HG03432 (cell line): ENCODE measurements at regions not wholly inside any gene's neighbourhood (a gene's known extent, or its start where the extent isn't known, plus 50 kb on each side); places are given as distances from the start of the nearest gene placed in this dataset.

Experiments used
- ATAC-seq: cut with Tn5 transposase; IDR thresholded peaks from one replicate; pipeline ENCODE4 v1.9.1; 2021; ENCODE audit warnings: mild to moderate bottlenecking, moderate library complexity; ENCODE audit not compliant: unreplicated experiment

GRCh38 chr18:7476386-7476785, 90.7 kb upstream of the PTPRM start:
- no peak for ATAC-seq

- ATAC-seq, result no peak
These were observed 87.4 kb upstream of the PTPRM start for GRCh38 chr18:7479756-7480155.

- ATAC-seq, result no peak
These were observed 86.2 kb upstream of the PTPRM start for GRCh38 chr18:7480879-7481278.

DNA sequence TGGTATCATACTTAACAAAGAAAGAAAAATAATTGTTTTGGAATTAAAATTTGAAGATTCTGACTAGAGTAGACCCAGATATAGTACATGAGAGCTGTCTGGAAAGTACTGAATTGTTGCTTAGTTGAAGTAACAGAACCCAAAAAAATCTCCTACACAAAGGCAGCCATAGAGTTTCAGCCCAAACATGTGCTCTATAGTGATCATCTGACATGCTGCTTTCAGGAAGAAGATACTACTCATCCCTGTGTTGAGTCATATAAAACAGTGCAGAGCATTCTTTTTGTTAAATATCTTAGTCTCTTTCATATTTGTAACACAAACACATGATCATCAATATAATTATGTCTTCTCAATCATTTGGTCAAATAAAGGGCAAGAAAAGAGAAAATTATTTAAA, 84.8 kb upstream of the PTPRM start:
- ATAC-seq, result no peak

DNA sequence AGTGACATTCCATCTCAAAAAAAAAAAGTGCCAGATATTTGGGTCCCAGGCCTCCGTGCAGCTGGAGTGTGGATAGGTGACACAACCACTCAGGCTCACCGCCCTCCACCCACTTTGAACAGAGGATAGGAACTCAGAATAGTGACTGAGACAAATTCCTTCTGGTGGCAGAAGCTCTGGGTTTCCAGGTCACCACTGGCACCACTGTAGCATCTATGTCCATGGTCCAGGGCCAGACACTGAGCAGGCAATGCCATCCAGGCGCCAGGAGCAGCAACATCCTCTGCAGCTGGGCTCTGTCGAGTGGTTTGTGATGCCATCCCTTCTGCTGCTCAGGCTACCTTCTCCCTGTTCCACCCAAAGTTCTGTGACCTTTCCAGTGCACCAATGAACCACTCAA, 81.5 kb upstream of the PTPRM start:
- no peak for ATAC-seq

GRCh38 chr18:7488571-7488970, 78.5 kb upstream of the PTPRM start:
- ATAC-seq, result no peak

DNA sequence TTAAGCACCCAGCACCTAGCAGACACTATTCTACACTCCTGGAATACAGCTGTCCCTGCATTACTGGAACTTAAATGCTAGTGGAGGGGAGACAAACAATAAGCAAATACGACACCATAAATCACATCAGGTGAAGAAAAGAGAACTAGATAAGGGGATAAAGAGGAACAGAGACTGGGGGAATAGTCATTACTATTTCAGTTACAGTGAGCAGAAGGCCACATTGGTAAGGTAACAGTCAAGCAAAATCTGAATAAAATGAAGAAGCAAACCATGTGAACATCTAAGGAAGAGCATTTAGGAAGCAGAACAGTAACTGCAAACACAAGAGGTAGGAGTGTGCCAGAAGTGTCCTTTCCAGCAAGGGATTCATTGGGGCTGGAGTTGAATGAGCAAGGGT, 77.0 kb upstream of the PTPRM start:
- ATAC-seq, result no peak

DNA sequence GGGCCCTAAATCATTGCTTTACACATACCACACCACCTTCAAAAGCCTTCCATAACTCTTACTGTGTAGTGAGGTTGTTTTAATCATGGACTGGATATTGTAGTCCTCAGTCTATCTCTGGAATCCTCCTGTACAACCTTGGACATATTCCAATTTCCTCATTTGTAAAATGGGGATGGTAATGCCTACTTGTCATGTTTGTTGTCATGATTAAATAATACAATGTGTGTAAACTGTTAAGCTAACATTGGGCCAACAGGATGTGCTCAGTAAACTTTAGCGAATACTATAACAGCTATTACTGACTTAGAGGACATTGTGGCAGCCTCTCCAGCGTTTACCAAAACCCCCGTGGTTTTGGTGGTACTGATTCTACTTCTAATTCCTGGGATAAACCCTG, 74.7 kb upstream of the PTPRM start:
- ATAC-seq, result no peak

DNA sequence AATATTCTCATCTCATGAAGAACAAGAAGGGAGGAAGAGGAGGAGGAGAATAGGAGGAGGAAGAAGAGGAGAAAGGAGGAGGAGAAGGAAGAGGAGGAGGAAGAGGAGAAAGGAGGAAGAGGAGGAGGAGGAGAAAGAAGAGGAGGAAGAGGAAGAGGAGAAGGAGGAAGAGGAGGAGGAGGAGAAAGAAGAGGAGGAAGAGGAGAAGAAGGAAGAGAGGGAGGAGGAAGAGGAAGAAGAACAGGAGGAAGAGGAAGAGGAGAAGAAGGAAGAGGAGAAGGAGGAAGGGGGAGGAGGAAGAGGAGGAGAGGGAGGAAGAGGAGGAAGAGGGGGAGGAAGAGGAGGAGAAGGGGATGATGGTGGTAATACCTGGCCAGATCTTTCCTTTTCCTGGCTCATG, 70.0 kb upstream of the PTPRM start:
- no peak for ATAC-seq

DNA sequence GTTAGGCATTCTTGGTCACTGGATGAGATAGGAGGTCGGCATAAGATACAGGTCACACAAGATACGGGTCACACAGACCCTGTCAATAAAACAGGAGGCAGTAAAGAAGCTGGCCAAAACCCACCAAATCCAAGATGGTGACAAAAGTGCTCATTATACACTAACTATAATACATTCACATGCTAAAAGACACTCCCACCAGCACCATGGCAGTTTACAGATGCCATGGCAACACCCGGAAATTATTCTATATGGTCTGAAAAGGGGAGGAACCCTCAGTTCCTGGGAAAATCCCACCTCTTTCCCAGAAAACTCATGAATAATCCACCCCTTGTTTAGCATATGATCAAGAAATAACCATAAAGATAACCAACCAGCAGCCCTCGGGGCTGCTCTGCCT, 56.0 kb upstream of the PTPRM start:
- no peak for ATAC-seq

DNA sequence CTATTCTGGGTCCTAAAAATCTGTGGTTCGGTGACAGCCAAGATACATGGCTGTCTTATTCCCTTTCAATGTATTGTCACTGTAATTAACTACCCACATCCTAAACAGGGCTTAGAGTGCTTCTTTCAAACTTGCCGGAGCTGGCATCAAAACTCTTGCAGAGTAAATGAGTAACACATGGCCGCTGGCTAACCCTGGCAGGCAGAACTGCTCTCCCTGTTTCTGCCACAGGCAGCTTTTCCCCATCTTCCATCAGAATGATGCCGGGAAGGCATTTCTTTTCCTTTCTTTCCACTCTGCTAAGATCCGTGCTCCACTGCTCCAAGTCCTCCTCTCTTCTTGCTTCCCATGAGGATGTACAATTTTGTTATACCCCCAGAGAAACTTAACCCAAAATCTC, 54.8 kb upstream of the PTPRM start:
- no peak for ATAC-seq

DNA sequence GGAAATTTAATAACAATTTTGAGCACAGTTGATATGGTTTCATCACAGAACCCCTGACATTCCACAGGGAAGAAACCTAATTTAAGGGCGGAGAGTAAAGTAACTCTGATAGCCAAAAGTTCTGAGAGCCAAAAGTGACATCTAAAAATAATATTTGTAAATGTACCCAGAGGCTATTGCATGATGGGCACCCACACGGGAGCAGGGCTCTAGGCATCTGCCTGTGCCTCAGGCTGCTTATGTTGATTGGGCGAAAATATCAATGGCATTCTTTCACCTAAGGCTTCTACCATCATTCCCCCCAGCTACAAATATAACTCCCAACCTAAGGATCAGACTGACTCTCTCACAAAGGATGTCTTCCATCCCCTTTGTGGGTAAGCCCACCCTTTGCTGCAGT, 54.1 kb upstream of the PTPRM start:
- ATAC-seq, result no peak

DNA sequence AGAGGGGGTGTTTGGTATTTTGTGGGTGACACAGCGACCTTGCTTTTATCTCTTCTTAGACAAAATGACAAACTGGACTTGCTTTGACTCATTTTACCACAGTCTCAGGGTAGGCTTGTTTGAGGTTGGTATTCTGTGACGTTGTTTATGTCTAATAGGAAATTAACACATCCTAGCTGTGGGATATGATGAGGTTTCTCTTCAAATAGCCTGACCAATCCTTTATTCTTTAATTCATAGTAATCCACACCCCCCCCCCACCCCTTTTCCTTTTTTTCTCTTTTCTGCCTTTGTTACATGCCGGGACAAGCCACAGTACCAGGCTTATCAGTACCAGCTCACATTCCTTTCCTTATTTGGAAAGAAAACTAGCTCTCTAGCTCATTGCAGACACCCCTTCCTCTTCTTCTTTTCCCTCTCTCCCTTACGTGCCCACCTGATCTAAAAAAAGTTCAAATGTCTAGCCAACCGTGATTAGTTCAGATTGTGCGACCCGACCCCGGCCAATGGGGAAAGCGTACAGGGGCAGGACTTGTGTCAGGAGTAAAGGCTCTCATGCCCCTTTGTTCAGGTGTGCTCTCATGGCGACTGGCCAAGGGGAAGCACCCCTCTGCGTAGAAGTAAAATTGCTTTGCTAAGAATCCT, 52.2 kb upstream of the PTPRM start:
- no peak for ATAC-seq

GRCh38 chr18:7516266-7517117, 50.6 kb upstream of the PTPRM start:
- ATAC-seq, result no peak
